HG03108 (cell line): ENCODE measurements at regions not wholly inside any gene's neighbourhood (a gene's known extent, or its start where the extent isn't known, plus 50 kb on each side); places are given as distances from the start of the nearest gene placed in this dataset.
"Not testable (repeated sequence)": the region's sequence is repeated elsewhere in the genome, so short reads cannot be mapped to it uniquely, and the experiment has no call there.

Experiments used
- ATAC-seq: cut with Tn5 transposase; IDR thresholded peaks from one replicate; pipeline ENCODE4 v1.9.1; 2021; ENCODE audit warnings: moderate library complexity; ENCODE audit not compliant: unreplicated experiment

- ATAC-seq, result no peak
These were observed 328.6 kb upstream of the F9 start for GRCh38 chrX:139201924-139202323.

DNA sequence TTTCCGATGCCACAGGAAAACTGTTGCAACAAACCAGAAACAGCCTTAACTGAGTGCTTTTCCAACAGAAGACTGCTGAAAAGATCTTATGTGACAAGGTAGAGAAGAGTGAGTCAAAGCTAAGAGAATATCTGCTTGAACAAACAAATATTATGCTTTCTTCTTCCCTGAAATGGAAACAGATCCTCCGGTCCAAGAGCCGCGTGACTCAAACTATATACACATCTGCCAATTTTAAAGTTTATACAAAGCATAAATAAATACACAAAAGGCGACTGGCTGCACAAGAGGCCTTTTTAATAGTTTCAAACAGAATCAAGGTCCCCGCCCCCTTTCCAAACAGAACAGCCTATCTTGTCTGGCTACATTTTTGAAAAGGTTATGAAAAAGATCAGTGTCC, 329.7 kb upstream of the F9 start:
- no peak for ATAC-seq

DNA sequence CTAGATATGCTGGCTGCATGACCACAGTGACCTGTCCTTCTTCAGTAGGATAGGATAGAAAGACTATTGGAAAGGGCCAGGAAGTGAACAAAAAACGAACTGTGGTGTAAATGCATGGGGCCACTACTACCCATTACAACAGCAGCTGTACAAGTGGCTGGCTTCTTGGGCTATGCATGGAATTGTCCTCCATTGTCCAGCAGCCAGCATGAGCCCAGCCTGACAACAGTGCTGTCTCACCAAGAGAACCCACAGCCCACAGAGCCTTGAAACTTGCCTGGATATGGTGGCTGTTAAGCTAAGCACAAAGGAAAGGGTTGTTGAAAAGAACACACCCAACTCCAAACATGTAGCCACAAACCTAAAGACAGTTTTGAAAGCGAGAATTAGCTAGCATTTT, 330.2 kb upstream of the F9 start:
- ATAC-seq, result no peak

GRCh38 chrX:139199933-139200332, 330.6 kb upstream of the F9 start:
- ATAC-seq, result no peak

DNA sequence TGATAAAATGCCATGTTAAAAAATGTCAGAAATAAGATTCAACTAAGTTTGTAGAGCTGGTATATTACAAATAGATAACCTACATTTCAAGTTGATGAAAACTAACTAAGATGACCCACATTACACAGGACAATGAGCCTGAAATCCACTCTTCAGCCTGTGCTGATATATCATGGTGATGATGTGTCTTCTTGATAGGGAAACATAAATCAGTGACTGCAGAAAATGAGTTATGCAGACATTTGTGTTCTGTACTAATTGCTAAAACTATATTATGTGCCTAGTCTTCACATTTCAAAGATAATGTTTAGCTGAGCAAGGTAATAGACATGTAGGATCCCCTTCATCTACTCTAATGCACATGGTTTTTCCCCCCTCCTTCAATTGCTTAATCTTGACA, 331.6 kb upstream of the F9 start:
- ATAC-seq, result no peak

- ATAC-seq, result no peak
These were observed 333.6 kb upstream of the F9 start for GRCh38 chrX:139196890-139197289.

- ATAC-seq, result no peak
These were observed 335.8 kb upstream of the F9 start for GRCh38 chrX:139194571-139195280.

DNA sequence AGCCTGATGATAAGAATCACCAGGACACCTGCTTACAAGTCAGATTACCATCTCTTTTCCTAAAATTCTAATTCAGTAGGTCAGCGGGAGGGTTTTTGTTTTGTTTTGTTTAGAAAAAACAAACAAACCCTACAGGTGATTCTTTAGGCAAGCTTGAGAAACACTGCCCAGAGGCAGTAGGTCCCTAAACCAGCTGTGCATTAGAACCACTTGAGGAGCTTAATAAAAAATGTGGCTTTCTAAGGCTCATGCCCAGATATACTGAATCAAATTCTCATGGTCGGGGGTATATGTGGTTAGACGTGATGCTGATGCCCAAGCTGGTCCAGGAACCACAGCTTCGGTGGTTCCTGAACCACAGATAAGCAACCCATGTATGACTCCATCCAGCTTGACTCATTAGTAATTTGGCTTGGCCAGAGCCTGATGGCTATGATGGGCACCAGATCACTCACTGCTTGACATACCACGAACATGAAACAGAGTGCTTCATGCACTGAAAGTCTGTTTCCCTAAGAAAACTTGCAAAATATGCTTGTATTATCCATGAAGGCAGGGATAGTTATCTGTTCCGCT, 338.1 kb upstream of the F9 start:
- no peak for ATAC-seq

DNA sequence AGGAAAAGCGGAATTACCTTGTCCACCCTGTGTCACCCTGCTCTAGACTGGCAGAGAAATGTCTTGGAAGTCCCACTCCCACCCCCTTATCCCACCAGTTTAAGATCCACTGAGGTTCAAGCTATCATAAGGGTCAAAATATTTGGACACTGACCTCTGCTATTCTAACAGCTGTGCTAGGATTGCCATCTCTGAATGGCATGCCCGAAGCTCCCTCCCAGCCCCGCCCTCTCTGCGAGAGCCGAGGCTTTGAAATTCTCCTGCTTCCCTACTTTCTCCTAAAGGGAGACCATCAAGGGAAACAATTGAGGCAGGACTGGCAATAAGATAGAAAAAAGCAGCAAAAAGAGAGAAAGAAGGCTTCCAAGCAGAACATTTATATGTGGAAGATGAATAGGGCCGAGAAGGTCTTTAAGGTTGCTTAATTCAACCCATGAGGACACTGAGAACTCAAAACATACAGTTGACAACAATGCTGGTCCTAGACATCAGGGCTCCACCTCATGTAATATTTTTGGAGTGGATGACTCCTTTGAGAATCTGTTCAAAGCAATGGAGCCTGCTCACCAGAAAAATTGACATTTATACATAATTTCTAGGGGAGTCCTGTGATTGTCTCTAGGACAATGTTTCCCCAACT, 338.7 kb upstream of the F9 start:
- ATAC-seq, result no peak

DNA sequence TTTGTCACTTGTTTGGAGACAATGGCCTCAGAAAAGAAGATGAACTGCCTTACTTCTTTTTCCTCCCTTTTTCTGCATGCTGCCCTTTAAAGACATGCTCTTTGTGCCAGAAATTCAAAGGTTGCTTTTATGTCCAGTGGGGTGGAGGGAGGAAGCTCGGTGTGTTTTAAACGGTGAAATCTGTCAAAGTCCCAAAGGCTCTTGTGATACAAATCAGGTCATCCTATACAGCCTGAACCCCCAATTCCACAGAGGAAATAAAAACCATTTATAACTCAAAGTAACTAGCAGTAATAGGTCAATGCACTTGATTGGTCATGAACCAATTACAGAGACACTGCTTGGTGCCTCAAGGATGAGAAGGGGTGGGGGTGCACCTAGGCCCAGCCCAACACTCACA, 339.3 kb upstream of the F9 start:
- no peak for ATAC-seq

DNA sequence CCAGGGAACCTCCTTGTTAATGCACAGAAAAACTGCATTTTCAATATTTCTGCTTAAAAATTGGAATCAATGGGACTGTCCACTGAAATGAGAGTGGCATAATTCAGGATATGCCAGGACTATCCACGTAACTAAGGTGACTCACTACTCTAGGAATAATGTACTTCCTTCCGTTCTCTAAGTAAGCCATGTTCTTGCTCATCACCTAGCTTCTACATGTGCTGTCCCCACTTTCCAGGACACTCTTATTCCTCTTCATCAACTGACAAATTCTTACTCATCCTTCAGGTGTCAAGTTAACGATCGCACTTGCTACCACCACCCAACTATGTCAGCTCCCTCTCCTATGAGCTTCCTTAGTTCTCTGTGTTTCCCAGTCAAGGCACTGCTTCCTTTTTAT, 342.8 kb upstream of the F9 start:
- ATAC-seq, result no peak

DNA sequence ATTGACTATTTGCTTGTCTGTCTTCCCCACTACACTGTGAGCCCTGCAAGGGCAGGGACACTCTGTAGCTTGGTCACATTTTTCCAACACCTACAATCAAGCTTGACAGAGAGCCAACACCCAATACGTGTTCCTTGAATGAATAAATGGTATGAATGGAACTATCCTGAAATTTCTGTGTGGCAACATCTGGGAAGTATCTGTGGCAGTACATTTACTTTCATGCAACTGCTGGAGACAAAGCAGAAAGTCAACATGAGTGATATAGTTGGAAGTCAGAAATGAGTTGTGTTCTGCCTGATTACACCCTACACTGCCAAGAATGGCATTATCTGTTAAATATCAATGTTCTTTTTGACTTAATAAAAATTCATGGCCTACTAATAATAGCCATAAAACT, 343.5 kb upstream of the F9 start:
- ATAC-seq, result no peak

DNA sequence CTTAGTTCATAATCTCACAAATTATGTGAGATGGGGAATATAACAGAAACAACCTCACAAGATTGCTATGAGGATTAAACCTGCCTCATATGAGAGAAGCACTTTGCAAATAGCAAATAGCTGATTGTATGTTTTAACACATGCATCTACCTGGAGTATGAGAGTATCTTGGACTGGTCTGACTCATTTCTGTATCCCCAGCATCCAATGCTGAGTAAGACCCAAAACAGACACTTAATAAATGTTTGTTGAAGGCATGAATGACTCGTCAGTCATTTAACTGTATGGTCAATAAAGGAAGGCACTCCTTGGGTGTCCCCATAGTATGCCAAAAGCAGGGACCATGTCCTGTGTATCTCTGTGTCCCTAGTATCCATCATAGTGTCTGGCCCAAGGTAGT, 350.9 kb upstream of the F9 start:
- ATAC-seq, result no peak

DNA sequence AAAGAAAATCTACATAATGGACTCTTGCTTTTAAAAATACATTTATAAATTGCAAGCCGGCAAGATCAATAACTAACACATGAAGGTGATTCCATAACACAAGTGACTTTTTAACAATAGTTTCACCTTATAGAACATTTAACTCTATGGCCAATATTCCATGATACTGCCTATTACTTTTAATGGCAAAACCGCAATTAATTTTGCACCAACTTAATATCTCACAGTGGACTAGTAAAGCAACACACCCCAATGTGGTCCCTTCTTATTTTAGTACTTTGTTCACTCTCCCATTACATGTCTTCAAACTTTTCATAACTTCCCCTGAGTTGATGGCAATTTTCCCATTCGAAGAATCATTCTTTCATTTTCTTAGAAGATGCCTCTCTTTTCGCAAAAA, 351.6 kb upstream of the F9 start:
- ATAC-seq, result no peak

DNA sequence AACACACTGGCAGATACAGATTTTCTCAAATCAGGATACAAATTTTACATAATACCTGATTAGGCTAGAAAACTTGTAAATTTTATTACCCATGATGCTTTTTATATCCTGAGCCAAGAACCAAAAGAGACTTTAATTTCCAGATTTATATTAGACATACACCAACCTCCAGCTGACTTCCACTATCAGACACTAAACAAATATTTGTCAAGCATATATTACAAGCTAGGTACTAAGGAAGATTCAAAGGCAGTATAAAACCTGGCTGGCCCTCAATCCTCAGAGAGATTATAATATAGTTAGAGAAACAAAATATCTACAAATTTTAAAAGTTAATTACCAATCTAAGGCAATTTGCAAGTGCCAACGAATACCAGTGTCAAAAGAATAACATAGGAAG, 357.8 kb upstream of the F9 start:
- no peak for ATAC-seq

DNA sequence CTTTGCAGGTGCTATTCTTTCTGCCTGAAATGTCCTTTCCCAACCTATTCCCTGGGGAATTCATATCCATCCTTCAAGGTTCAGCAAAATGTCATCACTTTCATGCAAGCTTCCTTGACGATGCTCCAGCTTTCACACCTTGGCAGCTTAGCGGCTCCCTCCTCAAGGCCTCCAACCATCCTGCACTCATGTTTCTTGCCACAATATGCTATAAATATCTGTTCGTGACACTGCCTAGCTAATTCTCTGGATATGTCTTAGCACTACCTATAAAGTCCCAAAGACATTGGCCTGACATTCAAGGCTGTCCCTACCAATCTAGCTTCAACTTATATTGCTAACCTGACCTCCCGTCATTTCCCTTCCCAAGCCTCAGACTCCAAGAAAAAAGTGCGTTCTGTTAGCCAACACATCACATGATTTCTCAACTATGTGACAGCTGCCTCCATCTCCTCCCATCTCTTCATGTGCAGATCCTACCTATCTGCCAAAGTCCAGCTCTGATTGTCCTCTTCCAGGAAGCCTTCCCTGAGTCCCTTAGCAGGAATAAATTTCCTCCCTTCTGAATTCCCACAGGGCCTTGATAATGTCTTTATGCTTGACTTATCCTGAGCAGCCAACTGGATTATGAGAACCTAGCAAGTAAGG, 359.9 kb upstream of the F9 start:
- ATAC-seq, result no peak

DNA sequence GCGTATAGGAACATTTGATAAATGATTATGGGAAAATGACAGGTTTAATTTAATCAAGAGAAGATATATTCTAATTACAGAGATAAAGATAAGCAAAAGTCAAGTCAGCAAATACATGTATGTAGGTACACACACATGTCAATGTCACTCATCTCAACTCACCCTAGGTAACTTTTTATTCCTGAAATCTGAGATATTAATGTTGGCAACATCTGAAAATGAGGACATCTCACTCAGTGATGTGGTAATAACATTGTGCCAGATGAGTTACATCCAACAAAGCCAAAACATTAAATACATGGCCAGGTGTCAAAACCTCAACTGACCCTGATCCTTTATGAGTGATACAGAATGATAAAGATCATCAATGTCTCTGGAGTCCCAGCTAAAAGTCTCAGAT, 363.3 kb upstream of the F9 start:
- no peak for ATAC-seq

- ATAC-seq, result no peak
These were observed 372.3 kb upstream of the F9 start for GRCh38 chrX:139158256-139158655.

DNA sequence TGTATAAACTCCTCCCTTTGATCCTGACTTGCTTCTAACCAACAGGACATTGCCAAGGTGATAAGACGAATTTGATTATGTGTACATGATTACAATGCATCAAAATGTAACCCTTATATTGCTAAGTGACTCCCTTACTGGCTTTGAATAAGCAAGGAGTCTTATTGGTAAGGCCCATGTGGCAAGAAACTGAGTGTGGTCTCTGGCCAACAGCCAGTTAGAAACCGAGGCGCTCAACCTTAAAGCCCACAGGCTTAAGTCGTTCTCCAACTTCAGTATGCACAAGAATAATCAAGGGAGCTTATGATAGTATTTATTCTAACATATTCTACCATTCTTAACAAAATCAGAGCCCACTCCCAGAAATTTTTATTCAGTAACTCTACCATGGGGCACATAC, 374.2 kb upstream of the F9 start:
- ATAC-seq, result no peak

DNA sequence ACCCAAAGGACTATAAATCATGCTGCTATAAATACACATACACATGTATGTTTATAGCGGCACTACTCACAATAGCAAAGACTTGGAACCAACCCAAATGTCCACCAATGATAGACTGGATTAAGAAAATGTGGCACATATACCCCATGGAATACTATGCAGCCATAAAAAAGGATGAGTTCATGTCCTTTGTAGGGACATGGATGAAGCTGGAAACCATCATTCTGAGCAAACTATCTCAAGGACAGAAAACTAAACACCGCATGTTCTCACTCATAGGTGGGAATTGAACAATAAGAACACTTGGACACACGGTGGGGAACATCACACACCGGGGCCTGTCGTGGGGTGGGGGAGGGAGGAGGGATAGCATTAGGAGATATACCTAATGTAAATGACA, 383.9 kb upstream of the F9 start:
- not testable (repeated sequence) for ATAC-seq

GRCh38 chrX:139141370-139141769, 389.2 kb upstream of the F9 start:
- ATAC-seq, result no peak

- no peak for ATAC-seq
These were observed 396.2 kb upstream of the F9 start for GRCh38 chrX:139134316-139134715.
